ENCODE measurements at regions not wholly inside any gene's neighbourhood (a gene's known extent, or its start where the extent isn't known, plus 50 kb on each side); places are given as distances from the start of the nearest gene placed in this dataset.

DNA sequence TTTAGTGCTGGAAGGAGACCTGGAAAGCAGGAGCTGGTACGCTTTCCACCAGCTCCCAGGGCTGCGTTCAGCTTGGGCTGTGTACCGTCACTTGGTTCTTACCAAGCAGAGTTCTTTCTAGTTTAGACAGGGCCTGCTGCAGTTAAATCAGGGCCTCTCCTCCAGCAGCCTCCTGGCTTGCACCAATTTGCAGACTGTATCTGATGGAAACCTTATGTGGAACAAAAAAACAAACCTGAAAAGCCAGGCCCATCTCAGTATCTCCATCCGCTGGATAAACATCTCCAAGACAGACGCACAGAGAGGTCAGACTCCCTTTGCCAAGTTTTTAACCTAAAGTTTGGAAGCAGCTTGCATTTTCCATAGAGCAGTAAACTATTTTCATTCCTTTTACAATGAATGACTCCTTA lies 288.6 kb upstream of the SORL1-AS1 start:
- ATAC-seq (ENCODE audit: low read depth in 2 of 2): no peak
- Mint-ChIP-seq H3K36me3 (peaks cover 0 to 9% of the 10 kb centered on the region in 2 donors), H3K4me1 (no peaks in the 10 kb centered on the region), H3K4me3 (no peak overlapping the region), H3K9me3 (peaks cover 4 to 25% (median 12%) of the 10 kb centered on the region in 7 donors), H3K27ac (no peak overlapping the region), H3K27me3 (peaks cover 20 to 28% (median 28%) of the 10 kb centered on the region in 3 donors)
- DNase-seq: no peak

- no peak overlapping the region for H3K4me3 Mint-ChIP-seq
- no peaks in the 10 kb centered on the region for H3K4me1 Mint-ChIP-seq
- peaks cover 4 to 25% (median 12%) of the 10 kb centered on the region in 7 donors for H3K9me3 Mint-ChIP-seq
- ATAC-seq (ENCODE audit: low read depth in 2 of 2) (no peak), DNase-seq (no peak)
- H3K36me3 Mint-ChIP-seq: peaks cover 0 to 9% of the 10 kb centered on the region in 2 donors
- H3K27me3 Mint-ChIP-seq: peaks cover 20 to 29% (median 26%) of the 10 kb centered on the region in 3 donors
- H3K27ac Mint-ChIP-seq: no peak overlapping the region
These were observed 288.1 kb upstream of the SORL1-AS1 start for GRCh38 chr11:121740902-121741301.

- Mint-ChIP-seq H3K27me3 (peaks cover 15 to 23% (median 22%) of the 10 kb centered on the region in 3 donors), H3K4me1 (no peaks in the 10 kb centered on the region), H3K36me3 (peaks cover 4 to 6% of the 10 kb centered on the region in 2 donors), H3K9me3 (peaks cover 0 to 29% (median 14%) of the 10 kb centered on the region in 7 donors), H3K27ac (no peak overlapping the region), H3K4me3 (peak overlapping the region in 1 of 8 donors; percentile 71)
- DNase-seq (no peak), ATAC-seq (ENCODE audit: low read depth in 2 of 2) (no peak)
These were observed 281.1 kb upstream of the SORL1-AS1 start for GRCh38 chr11:121733858-121734257.

- H3K27me3 Mint-ChIP-seq: peaks cover 8 to 48% (median 35%) of the 10 kb centered on the region in 3 donors
- no peak for ATAC-seq (ENCODE audit: low read depth in 2 of 2)
These were observed 275.2 kb upstream of the SORL1-AS1 start for GRCh38 chr11:121727942-121728341.

GRCh38 chr11:121723246-121723741 lies 270.5 kb upstream of the SORL1-AS1 start:
- Mint-ChIP-seq H3K4me3 (no peak overlapping the region), H3K36me3 (peaks cover 0 to 11% of the 10 kb centered on the region in 2 donors), H3K27ac (peak overlapping the region in 1 of 6 donors; percentile 28), H3K4me1 (peaks cover 0 to 5% (median 4%) of the 10 kb centered on the region in 3 donors), H3K27me3 (peaks cover 37 to 56% (median 51%) of the 10 kb centered on the region in 3 donors), H3K9me3 (peaks cover 0 to 10% (median 6%) of the 10 kb centered on the region in 7 donors)
- DNase-seq (no peak), ATAC-seq (ENCODE audit: low read depth in 2 of 2) (no peak)

More at GRCh38 chr11:121727942-121728341, 275.2 kb upstream of the SORL1-AS1 start:
- Mint-ChIP-seq H3K4me1 (no peaks in the 10 kb centered on the region), H3K27ac (no peak overlapping the region), H3K4me3 (no peak overlapping the region), H3K9me3 (peaks cover 0 to 7% (median 5%) of the 10 kb centered on the region in 7 donors), H3K36me3 (no peaks in the 10 kb centered on the region)
- no peak for DNase-seq

DNA sequence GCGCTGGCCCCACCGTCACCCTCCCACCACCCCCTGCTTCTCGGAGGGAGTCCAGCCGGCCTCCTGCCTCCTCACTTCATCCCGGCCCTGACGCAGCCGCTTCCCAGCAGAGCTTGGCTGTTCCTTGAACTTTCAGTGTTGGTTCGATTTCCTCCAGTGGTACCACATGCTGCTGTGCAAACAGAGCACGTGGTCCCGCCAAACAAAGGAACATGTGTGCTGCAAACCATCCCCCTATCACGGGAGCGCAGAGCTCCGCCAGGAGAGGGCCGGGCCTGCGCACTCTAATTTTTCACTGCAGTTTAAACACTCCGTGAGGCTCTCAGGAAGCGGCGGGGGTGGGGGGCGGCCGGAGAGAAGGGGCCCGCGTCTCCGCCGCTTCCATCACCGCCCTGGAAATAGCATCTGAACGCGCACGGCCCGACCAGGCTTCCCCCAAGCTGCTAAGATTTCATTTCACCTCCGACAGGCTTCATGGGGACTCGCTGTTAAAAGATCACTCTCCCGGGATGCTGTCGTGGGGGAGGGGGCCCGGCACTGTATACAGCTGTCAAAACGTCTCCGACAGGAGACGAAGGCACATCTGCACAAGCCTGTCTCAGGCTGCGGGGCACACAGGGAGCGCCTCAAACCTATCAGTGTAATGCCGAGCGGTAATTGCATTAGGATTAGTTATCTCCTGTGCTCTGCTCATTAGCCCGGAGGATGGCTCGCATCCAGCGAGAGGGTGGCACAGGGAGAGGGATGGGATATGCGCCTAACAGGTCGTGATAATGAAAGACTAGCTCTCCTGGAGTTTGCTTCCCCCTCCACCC lies 269.9 kb upstream of the SORL1-AS1 start:
- DNase-seq (no peak), ATAC-seq (ENCODE audit: low read depth in 2 of 2) (no peak)
- Mint-ChIP-seq H3K4me3 (peak overlapping the region in 2 of 8 donors; percentile 35 to 69), H3K27me3 (peaks cover 38 to 56% (median 54%) of the 10 kb centered on the region in 3 donors), H3K9me3 (peaks cover 0 to 10% (median 6%) of the 10 kb centered on the region in 7 donors), H3K27ac (no peak overlapping the region), H3K4me1 (peaks cover 0 to 5% (median 4%) of the 10 kb centered on the region in 3 donors), H3K36me3 (peaks cover 0 to 11% of the 10 kb centered on the region in 2 donors)

DNA sequence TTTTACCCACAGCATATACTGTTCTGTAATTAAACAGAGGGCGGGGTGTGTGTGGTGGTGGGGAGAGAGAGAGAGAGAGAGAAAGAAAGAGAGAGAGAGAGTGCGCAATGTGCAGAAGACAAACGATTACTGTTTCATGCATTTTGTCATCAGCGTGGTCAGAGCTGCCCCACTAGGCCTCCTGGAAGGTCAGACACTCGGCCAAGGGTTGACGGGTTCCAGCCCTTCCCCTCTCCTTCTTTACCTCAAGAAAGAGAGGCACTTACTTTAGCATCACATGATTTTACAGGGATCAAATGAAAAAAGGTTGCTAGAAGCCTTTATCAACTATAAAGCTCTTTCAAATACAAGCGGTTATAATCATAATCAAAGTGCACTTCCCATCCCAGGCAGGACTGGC lies 269.2 kb upstream of the SORL1-AS1 start:
- ATAC-seq (ENCODE audit: low read depth in 2 of 2) (no peak), DNase-seq (no peak)
- Mint-ChIP-seq H3K4me3 (peak overlapping the region in 1 of 8 donors; percentile 62), H3K36me3 (peaks cover 0 to 11% of the 10 kb centered on the region in 2 donors), H3K27me3 (peaks cover 42 to 55% (median 53%) of the 10 kb centered on the region in 3 donors), H3K27ac (no peak overlapping the region), H3K9me3 (peaks cover 0 to 11% (median 6%) of the 10 kb centered on the region in 7 donors), H3K4me1 (peaks cover 0 to 5% (median 4%) of the 10 kb centered on the region in 3 donors)

- ATAC-seq (ENCODE audit: low read depth in 2 of 2) (no peak), DNase-seq (no peak)
- Mint-ChIP-seq H3K36me3 (peaks cover 0 to 11% of the 10 kb centered on the region in 2 donors), H3K4me3 (no peak overlapping the region), H3K27me3 (peaks cover 42 to 51% (median 50%) of the 10 kb centered on the region in 3 donors), H3K9me3 (peaks cover 0 to 11% (median 6%) of the 10 kb centered on the region in 7 donors), H3K4me1 (peaks cover 0 to 5% (median 4%) of the 10 kb centered on the region in 3 donors), H3K27ac (no peak overlapping the region)
These were observed 268.7 kb upstream of the SORL1-AS1 start for GRCh38 chr11:121721448-121721847.

DNA sequence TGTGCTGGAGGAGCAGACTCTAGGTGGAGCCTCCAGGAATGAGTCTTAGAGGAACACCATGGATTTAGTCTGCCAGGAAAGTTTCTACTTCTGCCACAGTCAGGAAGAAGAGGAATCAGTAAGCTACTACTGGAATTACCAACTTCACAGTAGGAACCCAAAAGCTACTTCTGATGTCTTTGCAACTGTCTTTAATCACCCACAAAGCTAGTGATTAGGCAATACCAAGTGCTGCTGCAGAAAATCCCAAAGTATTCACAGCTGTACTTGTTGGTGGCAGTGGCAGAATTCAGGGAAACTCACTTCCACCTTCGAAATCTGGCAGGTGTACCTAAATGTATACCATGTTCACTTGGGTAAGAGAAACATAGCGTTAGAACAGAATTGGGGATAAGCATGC lies 264.5 kb upstream of the SORL1-AS1 start:
- peaks cover 0 to 9% (median 5%) of the 10 kb centered on the region in 7 donors for H3K9me3 Mint-ChIP-seq
- ATAC-seq (ENCODE audit: low read depth in 2 of 2): no peak
- H3K4me1 Mint-ChIP-seq: peaks cover 0 to 2% (median under 1%) of the 10 kb centered on the region in 3 donors
- H3K27ac Mint-ChIP-seq: no peak overlapping the region
- peaks cover 30 to 36% (median 32%) of the 10 kb centered on the region in 3 donors for H3K27me3 Mint-ChIP-seq
- H3K36me3 Mint-ChIP-seq: peaks cover 0 to 11% of the 10 kb centered on the region in 2 donors
- no peak for DNase-seq
- no peak overlapping the region for H3K4me3 Mint-ChIP-seq

DNA sequence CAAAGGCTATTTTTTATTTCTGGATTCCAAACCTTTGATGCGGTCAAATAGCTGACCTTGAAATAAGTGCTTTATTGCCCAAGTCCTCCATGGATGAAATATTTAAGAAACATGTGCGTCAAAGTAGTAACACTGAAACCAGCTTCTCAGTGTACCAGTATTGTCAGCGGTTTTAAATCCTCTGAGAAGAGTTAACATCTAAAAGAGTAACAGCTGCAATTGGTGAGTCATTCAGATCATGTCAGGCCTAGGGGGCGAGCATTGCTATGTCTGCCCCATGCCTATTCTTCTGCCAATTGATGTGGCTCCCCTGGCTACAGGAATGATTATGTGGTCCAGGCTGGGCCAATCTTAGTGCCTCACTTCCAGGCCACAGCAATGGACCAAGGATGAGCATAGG lies 263.3 kb upstream of the SORL1-AS1 start:
- Mint-ChIP-seq H3K4me1 (no peaks in the 10 kb centered on the region), H3K27ac (no peak overlapping the region), H3K36me3 (peaks cover 0 to 11% of the 10 kb centered on the region in 2 donors), H3K9me3 (peaks cover 0 to 9% (median 5%) of the 10 kb centered on the region in 7 donors), H3K4me3 (no peak overlapping the region), H3K27me3 (peaks cover 32 to 43% (median 33%) of the 10 kb centered on the region in 3 donors)
- ATAC-seq (ENCODE audit: low read depth in 2 of 2) (no peak), DNase-seq (no peak)

GRCh38 chr11:121715405-121715804 lies 262.6 kb upstream of the SORL1-AS1 start:
- DNase-seq: no peak
- Mint-ChIP-seq H3K36me3 (peaks cover 0 to 6% of the 10 kb centered on the region in 2 donors), H3K27me3 (peaks cover 28 to 37% (median 30%) of the 10 kb centered on the region in 3 donors), H3K4me1 (no peaks in the 10 kb centered on the region), H3K4me3 (no peak overlapping the region), H3K9me3 (peaks cover 0 to 6% (median 3%) of the 10 kb centered on the region in 7 donors), H3K27ac (no peak overlapping the region)
- ATAC-seq (ENCODE audit: low read depth in 2 of 2): no peak

- H3K4me3 Mint-ChIP-seq: no peak overlapping the region
- H3K27me3 Mint-ChIP-seq: peaks cover 17 to 27% (median 19%) of the 10 kb centered on the region in 3 donors
- no peak overlapping the region for H3K27ac Mint-ChIP-seq
- H3K36me3 Mint-ChIP-seq: no peaks in the 10 kb centered on the region
- DNase-seq (no peak), ATAC-seq (ENCODE audit: low read depth in 2 of 2) (no peak)
- no peaks in the 10 kb centered on the region for H3K4me1 Mint-ChIP-seq
- H3K9me3 Mint-ChIP-seq: peaks cover 0 to 2% (median 0%) of the 10 kb centered on the region in 7 donors
These were observed 261.6 kb upstream of the SORL1-AS1 start for GRCh38 chr11:121714351-121714750.

DNA sequence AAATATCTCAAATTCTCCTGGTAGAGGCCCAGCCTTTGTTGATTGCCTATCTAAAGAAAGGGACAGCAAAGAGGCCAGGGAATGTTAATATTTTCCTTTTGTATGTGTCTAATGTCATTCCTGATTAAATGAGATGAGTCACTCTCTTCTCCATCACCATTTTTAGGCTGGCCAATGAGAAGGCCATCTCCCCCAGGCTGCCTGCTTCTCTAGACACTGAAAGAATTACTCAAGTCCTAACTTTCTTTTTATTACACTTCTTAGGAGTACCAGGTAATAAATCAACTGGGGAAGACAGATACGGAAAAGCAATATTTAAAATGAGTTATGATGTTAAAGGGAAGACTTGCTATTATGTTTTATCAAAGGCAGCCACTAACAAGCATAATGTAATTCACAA lies 259.2 kb upstream of the SORL1-AS1 start:
- no peak overlapping the region for H3K27ac Mint-ChIP-seq
- H3K27me3 Mint-ChIP-seq: peaks cover 9 to 19% (median 19%) of the 10 kb centered on the region in 3 donors
- ATAC-seq (ENCODE audit: low read depth in 2 of 2): no peak
- no peak for DNase-seq
- H3K9me3 Mint-ChIP-seq: peaks cover 0 to 2% (median 0%) of the 10 kb centered on the region in 7 donors
- no peak overlapping the region for H3K4me3 Mint-ChIP-seq
- H3K36me3 Mint-ChIP-seq: no peaks in the 10 kb centered on the region
- no peaks in the 10 kb centered on the region for H3K4me1 Mint-ChIP-seq

Data from naive B cell (primary cell).